ENCODE measurements at regions not wholly inside any gene's neighbourhood (a gene's known extent, or its start where the extent isn't known, plus 50 kb on each side); places are given as distances from the start of the nearest gene placed in this dataset.
A peak's percentile ranks its signal among the peaks of the same experiment; 100 is the strongest.

- 67 to 75% (median 70%) methylated on average over 4 of the region's 4 CpGs for WGBS, 4 donors
- Histone ChIP-seq H3K36me3 (no peaks in the 10 kb centered on the region), H3K27ac (peak overlapping the region in 1 of 12 donors; percentile 6), H3K4me1 (peaks cover 0 to 6% (median 0%) of the 10 kb centered on the region in 12 donors), H3K27me3 (no peaks in the 10 kb centered on the region), H3K9me3 (no peaks in the 10 kb centered on the region), H3K4me3 (no peak overlapping the region)
- no peak for DNase-seq
- ATAC-seq: peak in 1 of 4 donors; percentile 59
- TF ChIP-seq CTCF (IDR thresholded peaks at IDR 0.05) (no peak), POLR2A (IDR thresholded peaks at IDR 0.05) (no peak)
- intact Hi-C loops (cut with DNase I): no loop called here
These were observed 140.1 kb upstream of the MOCS2 start for GRCh38 chr5:53249529-53250200.

DNA sequence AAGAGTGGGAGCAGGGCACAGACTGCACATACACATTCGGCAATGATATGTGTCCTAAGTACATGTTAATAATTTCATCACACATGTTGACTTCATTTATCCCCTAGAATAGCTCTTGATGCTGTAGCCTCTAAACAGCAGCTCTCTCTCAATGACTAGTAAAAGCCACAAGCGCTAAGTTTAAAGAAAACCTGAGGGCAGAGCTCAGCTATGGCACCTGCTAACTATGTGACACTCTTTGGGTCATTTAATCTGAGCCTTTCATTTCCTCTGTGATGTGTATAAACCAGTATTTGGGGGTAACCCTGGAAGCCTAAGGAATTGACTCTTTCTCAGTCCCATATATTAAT, 140.6 kb upstream of the MOCS2 start:
- Histone ChIP-seq H3K27ac (no peak overlapping the region), H3K4me3 (no peak overlapping the region), H3K4me1 (peaks cover 0 to 6% (median 0%) of the 10 kb centered on the region in 12 donors), H3K9me3 (no peaks in the 10 kb centered on the region), H3K36me3 (no peaks in the 10 kb centered on the region), H3K27me3 (no peaks in the 10 kb centered on the region)
- intact Hi-C loops (cut with DNase I): no loop called here
- ATAC-seq (no peak), DNase-seq (no peak)
- TF ChIP-seq CTCF (IDR thresholded peaks at IDR 0.05) (no peak), POLR2A (IDR thresholded peaks at IDR 0.05) (no peak)
- 91 to 96% (median 94%) methylated on average over 2 of the region's 2 CpGs for WGBS, 4 donors

- no peak overlapping the region for H3K27ac ChIP-seq
- 49 to 65% (median 52%) methylated on average over 2 of the region's 2 CpGs for WGBS, 4 donors
- no peaks in the 10 kb centered on the region for H3K36me3 ChIP-seq
- no peak for DNase-seq
- peaks cover 0 to 6% (median 0%) of the 10 kb centered on the region in 12 donors for H3K4me1 ChIP-seq
- intact Hi-C loops (cut with DNase I): no loop called here
- no peaks in the 10 kb centered on the region for H3K27me3 ChIP-seq
- no peak overlapping the region for H3K4me3 ChIP-seq
- no peak for ATAC-seq
- no peaks in the 10 kb centered on the region for H3K9me3 ChIP-seq
- TF ChIP-seq CTCF (IDR thresholded peaks at IDR 0.05): no peak
- no peak for TF ChIP-seq POLR2A (IDR thresholded peaks at IDR 0.05)
These were observed 143.9 kb upstream of the MOCS2 start for GRCh38 chr5:53253421-53253871.

- ATAC-seq (peak; percentile 36 to 79 (median 51)), DNase-seq (peak in 3 of 5 donors; percentile 18 to 29 (median 29))
- intact Hi-C loops (cut with DNase I): no loop called here
- H3K27ac ChIP-seq: peak overlapping the region in 4 of 12 donors; percentile 22 to 46 (median 34)
- H3K4me1 ChIP-seq: peaks cover 0 to 4% (median 0%) of the 10 kb centered on the region in 12 donors
- no peak overlapping the region for H3K4me3 ChIP-seq
- H3K9me3 ChIP-seq: no peaks in the 10 kb centered on the region
- no peaks in the 10 kb centered on the region for H3K27me3 ChIP-seq
- no peaks in the 10 kb centered on the region for H3K36me3 ChIP-seq
- 56 to 65% (median 60%) methylated on average over 5 of the region's 5 CpGs for WGBS, 4 donors
- TF ChIP-seq POLR2A (IDR thresholded peaks at IDR 0.05) (no peak), CTCF (IDR thresholded peaks at IDR 0.05) (no peak)
These were observed 147.2 kb upstream of the MOCS2 start for GRCh38 chr5:53256746-53257145.

Data from heart left ventricle (tissue), 16 donors.